Adipocyte (in vitro differentiated cells): ENCODE measurements at regions not wholly inside any gene's neighbourhood (a gene's known extent, or its start where the extent isn't known, plus 50 kb on each side); places are given as distances from the start of the nearest gene placed in this dataset.

Experiments
- DNase-seq: peaks from one replicate; pipeline ENCODE4 v3.0.0-alpha.2; 2015; ENCODE audit warnings: low read depth
- H3K27me3 ChIP-seq: replicated peaks from 2 replicates; pipeline ENCODE4 v1.7.0; 2013; ENCODE audit warnings: mild to moderate bottlenecking, low read length, moderate library complexity; ENCODE audit not compliant: control insufficient read depth, insufficient read depth
- H3K36me3 ChIP-seq: 2 replicates; pipeline ENCODE4 v1.7.0; 2013; ENCODE audit warnings: low read length, mild to moderate bottlenecking, moderate library complexity; ENCODE audit not compliant: control insufficient read depth, insufficient read depth, severe bottlenecking
- H3K4me1 ChIP-seq: 2 replicates; pipeline ENCODE4 v1.7.0; 2013; ENCODE audit warnings: mild to moderate bottlenecking, low read length, moderate library complexity; ENCODE audit not compliant: control insufficient read depth, insufficient read depth
- H3K4me3 ChIP-seq: 2 replicates; pipeline ENCODE4 v1.7.0; 2013; ENCODE audit warnings: mild to moderate bottlenecking, low read length, moderate library complexity
- H3K9ac ChIP-seq: 2 replicates; pipeline ENCODE4 v1.7.0; 2013; ENCODE audit warnings: mild to moderate bottlenecking, low read length, moderate library complexity
- H3K9me3 ChIP-seq: 2 replicates; pipeline ENCODE4 v1.7.0; 2013; ENCODE audit warnings: mild to moderate bottlenecking, low read length, moderate library complexity; ENCODE audit not compliant: control insufficient read depth

DNA sequence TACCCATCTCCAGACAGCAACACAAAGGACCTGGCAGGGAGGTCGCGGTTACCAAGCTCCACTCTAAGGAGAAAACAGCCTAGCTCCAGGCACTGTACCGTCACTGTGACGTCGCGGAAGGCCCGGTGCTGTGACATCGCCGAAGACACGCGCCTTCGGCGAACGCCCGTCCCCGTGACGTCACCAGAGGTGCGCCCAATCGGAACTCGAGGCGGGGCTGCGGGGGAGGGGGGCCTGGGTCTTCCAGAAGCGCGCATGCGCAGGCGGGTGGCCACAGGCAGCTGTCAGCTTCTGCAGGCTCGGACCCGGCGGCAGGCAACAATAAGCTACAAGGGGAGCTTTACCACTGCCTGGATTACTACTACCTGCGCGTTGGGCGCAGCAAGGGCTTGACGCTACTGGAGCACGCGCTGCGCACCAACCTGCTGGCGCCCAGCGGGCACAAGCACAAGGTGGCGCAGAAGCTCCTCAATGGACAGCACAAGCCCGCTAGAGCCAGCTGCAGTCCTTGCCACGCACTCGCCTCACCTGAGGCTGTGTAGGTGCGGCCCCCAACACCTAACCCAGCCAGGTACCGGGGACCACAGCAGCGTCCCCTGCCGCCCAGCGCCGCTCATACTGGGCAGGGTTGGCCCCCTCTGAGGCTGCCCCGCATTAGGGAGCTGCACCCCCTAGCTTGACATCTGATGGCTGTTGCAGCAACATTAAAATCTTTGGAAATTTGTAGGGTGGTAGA is 208.4 kb downstream of the TPST1 start:
- Histone ChIP-seq H3K36me3 (peaks cover 12% of the 10 kb centered on the region), H3K27me3 (no peaks in the 10 kb centered on the region), H3K9me3 (no peaks in the 10 kb centered on the region), H3K4me1 (peaks cover 4% of the 10 kb centered on the region), H3K9ac (peak overlapping the region; percentile 64), H3K4me3 (peak overlapping the region; percentile 78)
- DNase-seq, result peak; percentile 93

DNA sequence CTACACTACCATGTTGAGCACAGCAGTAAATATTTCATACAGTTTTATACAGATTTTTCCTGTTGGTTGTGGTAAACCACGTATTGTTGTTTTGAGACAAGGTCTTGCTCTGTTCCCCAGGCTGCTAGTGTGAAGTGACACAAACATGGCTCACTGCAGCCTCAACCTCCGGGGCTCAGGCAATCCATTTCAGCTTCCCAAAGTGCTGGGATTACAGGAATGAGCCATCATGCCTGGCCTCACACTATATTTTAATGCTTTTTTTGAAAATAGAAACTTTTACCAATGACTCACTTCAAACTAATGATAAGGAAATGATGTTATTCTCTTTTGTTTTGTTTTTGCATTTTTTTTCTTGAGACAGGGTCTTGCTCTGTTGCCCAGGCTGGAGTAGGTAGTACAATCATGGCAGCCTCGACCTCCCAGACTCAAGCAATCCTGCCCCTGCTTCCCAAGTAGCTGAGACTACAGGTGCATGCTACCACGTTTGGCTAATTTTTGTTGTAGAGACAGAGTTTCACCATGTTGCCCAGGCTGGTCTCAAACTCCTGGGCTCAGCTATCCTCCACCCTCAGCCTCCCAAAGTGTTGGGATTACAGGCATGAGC is 210.6 kb downstream of the TPST1 start:
- peaks cover 20% of the 10 kb centered on the region for H3K4me1 ChIP-seq
- H3K36me3 ChIP-seq, result peaks cover 1% of the 10 kb centered on the region
- DNase-seq, result no peak
- H3K9me3 ChIP-seq, result no peaks in the 10 kb centered on the region
- H3K4me3 ChIP-seq, result no peak overlapping the region
- no peak overlapping the region for H3K9ac ChIP-seq
- no peaks in the 10 kb centered on the region for H3K27me3 ChIP-seq

DNA sequence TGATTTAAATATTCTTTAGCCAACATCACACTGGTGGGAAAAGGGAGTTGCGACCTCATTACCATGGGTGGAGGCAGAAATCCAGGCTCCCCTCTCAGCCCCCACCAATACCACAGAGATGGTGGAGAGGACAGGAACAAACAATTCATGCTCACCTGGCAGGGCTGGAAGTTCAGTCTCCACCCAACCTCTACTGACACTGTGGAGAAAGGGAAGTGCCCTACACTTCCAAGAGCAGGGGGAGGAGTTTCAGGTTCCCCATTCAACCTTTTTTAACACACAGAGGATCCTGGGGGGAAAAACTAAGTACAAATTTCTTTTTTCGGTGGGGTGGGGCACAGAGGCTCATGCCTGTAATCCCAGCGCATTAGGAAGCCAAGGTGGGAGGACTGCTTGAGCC is 210.1 kb upstream of the KCTD7 start:
- Histone ChIP-seq H3K4me3 (no peak overlapping the region), H3K27me3 (no peaks in the 10 kb centered on the region), H3K9ac (no peak overlapping the region), H3K4me1 (peaks cover 20% of the 10 kb centered on the region), H3K9me3 (no peaks in the 10 kb centered on the region), H3K36me3 (no peaks in the 10 kb centered on the region)
- no peak for DNase-seq

DNA sequence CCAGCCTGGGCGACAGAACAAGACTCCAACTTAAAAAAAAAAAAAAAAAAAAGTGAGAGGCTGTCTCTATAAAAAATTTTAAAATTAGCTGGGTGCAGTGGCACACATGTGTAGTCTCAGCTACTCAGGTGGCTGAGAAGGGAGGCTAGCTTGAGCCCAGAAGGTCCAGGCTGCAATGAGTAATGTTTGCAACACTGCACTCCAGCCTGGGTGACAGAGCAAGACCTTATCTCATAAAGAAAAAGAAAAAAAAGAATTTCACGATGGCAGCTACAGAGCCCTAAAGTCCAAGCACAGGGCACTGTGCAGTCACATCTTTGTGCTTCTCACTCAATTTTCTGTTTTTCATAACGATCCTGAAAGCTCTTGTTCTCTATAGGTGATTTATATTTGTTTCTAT is 209.5 kb upstream of the KCTD7 start:
- DNase-seq, result no peak
- Histone ChIP-seq H3K9me3 (no peaks in the 10 kb centered on the region), H3K4me3 (no peak overlapping the region), H3K9ac (no peak overlapping the region), H3K4me1 (peaks cover 16% of the 10 kb centered on the region), H3K36me3 (no peaks in the 10 kb centered on the region), H3K27me3 (no peaks in the 10 kb centered on the region)

DNA sequence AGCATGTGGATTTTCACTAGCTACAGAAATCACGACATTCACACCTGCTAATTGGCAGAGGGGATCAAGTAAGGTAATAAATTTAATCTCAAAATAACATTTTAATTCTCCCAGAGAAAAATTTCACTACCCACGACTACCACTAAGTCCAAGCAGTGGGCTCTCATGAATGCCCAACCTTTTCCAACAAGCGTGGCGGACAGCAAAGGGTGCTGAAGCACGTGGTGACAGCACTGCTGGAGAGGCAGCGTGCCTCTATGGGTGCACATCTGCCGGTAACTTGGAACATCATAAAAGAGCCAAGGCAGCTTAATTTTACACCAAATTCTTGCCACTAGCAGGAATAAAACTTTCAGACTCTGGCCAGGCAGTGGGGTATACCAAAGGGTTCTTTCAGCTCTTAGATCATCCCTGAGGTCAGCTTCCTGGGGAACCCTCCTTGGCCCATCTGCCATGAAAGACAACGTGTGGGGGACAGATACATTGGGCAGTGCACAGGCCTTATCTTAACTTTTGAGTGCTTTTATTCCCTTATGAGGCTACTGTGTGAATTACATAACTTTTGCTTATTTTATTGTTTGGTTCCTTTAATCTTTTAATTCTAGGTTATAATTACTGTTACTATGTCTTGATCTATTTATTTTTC is 206.7 kb upstream of the KCTD7 start:
- Histone ChIP-seq H3K4me3 (no peak overlapping the region), H3K9me3 (no peaks in the 10 kb centered on the region), H3K27me3 (no peaks in the 10 kb centered on the region), H3K9ac (no peak overlapping the region), H3K4me1 (peaks cover 16% of the 10 kb centered on the region), H3K36me3 (peaks cover 18% of the 10 kb centered on the region)
- no peak for DNase-seq

DNA sequence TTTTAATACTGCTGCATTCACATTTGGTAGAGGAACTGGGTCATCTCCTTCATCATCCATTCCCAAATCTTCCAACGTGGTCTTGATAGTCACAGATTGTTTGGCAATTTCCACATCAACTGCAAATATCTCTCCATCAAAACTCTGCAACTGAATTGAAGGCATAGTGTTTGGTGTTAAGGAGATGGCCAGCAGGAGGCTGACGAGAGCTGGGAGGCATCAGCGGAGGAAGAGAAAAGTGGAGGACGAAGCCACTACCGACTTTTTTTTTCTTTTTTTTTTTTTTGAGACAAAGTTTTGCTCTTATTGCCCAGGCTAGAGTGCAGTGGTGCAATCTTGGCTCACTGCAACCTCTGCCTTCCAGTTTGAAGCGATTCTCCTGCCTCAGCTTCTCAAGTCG is 205.0 kb upstream of the KCTD7 start:
- Histone ChIP-seq H3K9me3 (no peaks in the 10 kb centered on the region), H3K4me3 (no peak overlapping the region), H3K9ac (no peak overlapping the region), H3K36me3 (peaks cover 22% of the 10 kb centered on the region), H3K27me3 (no peaks in the 10 kb centered on the region), H3K4me1 (peaks cover 16% of the 10 kb centered on the region)
- no peak for DNase-seq

DNA sequence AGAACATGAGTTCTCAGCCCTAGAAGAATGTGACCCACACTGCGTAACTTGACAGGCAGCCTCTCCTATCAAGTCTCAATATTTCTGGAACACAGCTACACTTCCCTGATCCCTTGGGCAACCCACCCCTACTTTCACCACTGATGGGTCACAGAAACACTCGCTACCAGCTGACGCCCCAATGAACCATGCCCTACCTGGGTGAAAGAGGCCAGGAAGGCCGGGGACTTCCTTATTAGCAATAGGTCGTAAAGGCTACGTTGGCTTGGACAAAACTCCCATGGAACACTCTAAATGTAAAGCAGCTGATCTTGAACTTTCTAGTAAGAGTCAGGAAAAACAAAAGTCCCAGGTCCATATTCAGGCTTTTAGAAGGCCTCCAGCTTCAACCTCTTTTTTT is 202.3 kb upstream of the KCTD7 start:
- no peak overlapping the region for H3K9ac ChIP-seq
- no peak for DNase-seq
- H3K9me3 ChIP-seq, result no peaks in the 10 kb centered on the region
- H3K27me3 ChIP-seq, result no peaks in the 10 kb centered on the region
- peaks cover 6% of the 10 kb centered on the region for H3K4me1 ChIP-seq
- H3K4me3 ChIP-seq, result no peak overlapping the region
- H3K36me3 ChIP-seq, result peaks cover 27% of the 10 kb centered on the region

DNA sequence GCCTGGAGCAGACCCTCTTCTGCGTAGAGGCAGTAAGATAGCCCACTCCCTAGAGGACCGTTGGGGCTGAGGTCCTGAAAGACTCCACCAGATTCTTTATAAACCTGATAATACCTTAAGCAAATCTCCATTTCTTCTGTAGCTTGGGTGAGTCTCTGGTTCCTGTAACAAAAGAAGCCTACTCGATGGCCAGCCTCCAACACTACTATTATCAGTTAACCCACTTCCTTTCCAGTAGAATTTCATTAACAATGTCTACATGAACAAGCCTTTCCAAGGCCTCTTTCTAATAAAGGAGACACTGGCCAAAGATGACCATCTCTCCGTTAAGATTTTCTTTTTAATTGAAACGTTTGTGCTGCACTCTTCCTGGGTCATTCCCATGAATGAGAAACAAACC is 201.7 kb upstream of the KCTD7 start:
- Histone ChIP-seq H3K9ac (no peak overlapping the region), H3K36me3 (peaks cover 27% of the 10 kb centered on the region), H3K4me3 (no peak overlapping the region), H3K9me3 (no peaks in the 10 kb centered on the region), H3K27me3 (no peaks in the 10 kb centered on the region), H3K4me1 (peaks cover 6% of the 10 kb centered on the region)
- no peak for DNase-seq

DNA sequence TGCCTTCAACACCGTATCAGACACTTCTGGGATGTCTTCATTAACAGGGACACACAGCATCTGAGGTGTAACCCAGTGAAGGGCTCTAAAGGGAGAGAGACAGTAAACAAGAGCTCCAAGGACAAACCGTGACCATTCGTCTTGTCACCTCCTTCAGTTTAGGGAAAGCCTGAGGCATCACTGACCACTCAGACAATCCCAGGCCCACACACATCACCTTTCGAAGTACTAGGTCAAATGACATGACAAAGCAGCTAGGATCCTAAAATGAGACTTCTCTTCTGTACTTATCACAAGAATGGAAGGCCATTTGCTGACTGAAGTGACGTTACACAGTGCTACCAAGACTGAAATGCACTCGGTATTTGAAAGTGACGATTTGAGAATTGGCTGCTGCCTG is 200.7 kb upstream of the KCTD7 start:
- peaks cover 6% of the 10 kb centered on the region for H3K4me1 ChIP-seq
- H3K9me3 ChIP-seq, result no peaks in the 10 kb centered on the region
- no peaks in the 10 kb centered on the region for H3K27me3 ChIP-seq
- no peak overlapping the region for H3K9ac ChIP-seq
- peaks cover 27% of the 10 kb centered on the region for H3K36me3 ChIP-seq
- DNase-seq, result no peak
- no peak overlapping the region for H3K4me3 ChIP-seq

DNA sequence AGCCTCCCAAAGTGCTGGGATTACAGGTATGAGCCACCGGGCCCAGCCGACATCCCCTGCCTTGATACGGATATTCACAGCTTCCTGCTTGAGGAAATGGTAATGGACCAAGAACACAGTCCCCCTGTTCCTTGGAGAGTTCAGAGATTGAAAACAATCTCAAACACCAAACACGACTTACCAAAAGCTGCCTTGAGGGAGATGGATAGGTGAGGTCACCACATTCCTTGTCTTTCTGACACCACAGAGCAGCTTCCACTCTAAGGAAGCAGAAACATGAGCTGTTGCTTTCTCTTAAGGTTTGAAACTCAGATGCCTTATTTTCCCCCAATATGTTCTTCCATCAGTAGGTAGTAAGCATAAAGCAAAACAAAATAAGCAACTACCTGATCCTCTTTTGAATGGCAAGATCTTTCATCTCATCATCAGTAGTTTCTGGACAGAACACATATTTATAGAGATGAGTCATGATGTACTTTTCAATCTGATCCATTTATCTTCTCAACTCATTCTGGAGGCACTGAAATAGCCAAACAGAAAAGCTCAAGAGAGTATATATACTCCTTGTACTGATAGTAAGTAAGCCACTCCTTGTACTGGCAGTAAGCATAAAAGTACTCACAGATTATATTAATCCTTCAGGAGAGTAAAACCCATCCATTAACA is 199.1 kb upstream of the KCTD7 start:
- no peak overlapping the region for H3K9ac ChIP-seq
- H3K4me3 ChIP-seq, result no peak overlapping the region
- no peaks in the 10 kb centered on the region for H3K9me3 ChIP-seq
- peaks cover 6% of the 10 kb centered on the region for H3K4me1 ChIP-seq
- H3K27me3 ChIP-seq, result no peaks in the 10 kb centered on the region
- peaks cover 26% of the 10 kb centered on the region for H3K36me3 ChIP-seq
- no peak for DNase-seq

DNA sequence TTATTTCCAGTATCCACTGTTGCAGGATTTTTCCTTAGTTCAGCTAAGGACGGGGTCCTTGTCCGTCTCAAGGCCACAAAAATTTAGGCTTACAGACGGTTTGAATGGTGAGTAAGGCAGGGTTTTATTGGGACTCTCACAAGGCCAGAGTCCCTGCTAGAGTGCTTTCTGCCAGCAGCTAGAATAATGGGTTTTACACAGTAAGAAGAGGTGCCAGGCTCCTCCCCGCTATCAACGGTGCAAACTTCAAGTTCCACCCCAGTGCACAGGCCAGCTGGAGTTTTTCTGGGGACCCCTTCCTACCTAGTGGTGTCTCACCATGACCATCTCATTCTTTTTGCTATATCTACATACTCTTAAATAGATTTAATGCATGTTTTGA is 198.5 kb upstream of the KCTD7 start:
- no peak overlapping the region for H3K9ac ChIP-seq
- no peak for DNase-seq
- H3K36me3 ChIP-seq, result peaks cover 22% of the 10 kb centered on the region
- peaks cover 6% of the 10 kb centered on the region for H3K4me1 ChIP-seq
- H3K27me3 ChIP-seq, result no peaks in the 10 kb centered on the region
- H3K9me3 ChIP-seq, result no peaks in the 10 kb centered on the region
- no peak overlapping the region for H3K4me3 ChIP-seq
